WTC11 (cell line): ENCODE measurements at regions not wholly inside any gene's neighbourhood (a gene's known extent, or its start where the extent isn't known, plus 50 kb on each side); places are given as distances from the start of the nearest gene placed in this dataset.

Experiments
- ATAC-seq: fragments of 200-7000 bp; cut with Tn5 transposase; 2 replicates; pipeline ENCODE4 v1.10.0; 2021; ENCODE audit warnings: mild to moderate bottlenecking, moderate library complexity
- CTCF ChIA-PET: fragments of 300-600 bp; sonication (Branson Sonifier 250); formaldehyde crosslinking; loops from one replicate; lab custom pipeline; 2021; ENCODE audit warnings: antibody characterized with exemption; lab: Charles Lee
- POLR2A ChIA-PET: fragments of 350-600 bp; sonication (Branson Sonifier 250); formaldehyde crosslinking; loops from one replicate; lab custom pipeline; 2021; ENCODE audit warnings: antibody characterized with exemption; lab: Charles Lee
- DNase-seq: peaks from one replicate; pipeline ENCODE4 v3.0.0; 2021; ENCODE audit warnings: low spot score
- H3K27ac Mint-ChIP-seq: 2 replicates; pipeline ENCODE4 v1.8.0; 2021; ENCODE audit warnings: mixed read lengths
- H3K27me3 Mint-ChIP-seq: 2 replicates; pipeline ENCODE4 v1.8.0; 2021; ENCODE audit warnings: low read depth, mild to moderate bottlenecking, moderate library complexity, mixed read lengths
- H3K36me3 Mint-ChIP-seq: 2 replicates; pipeline ENCODE4 v1.8.0; 2021; ENCODE audit warnings: mixed read lengths
- H3K4me1 Mint-ChIP-seq: 2 replicates; pipeline ENCODE4 v1.8.0; 2022; ENCODE audit warnings: mixed read lengths
- H3K4me3 Mint-ChIP-seq: 2 replicates; pipeline ENCODE4 v1.8.0; 2021; ENCODE audit warnings: mild to moderate bottlenecking, moderate library complexity, mixed read lengths
- H3K9me3 Mint-ChIP-seq: 2 replicates; pipeline ENCODE4 v1.8.0; 2021; ENCODE audit warnings: mixed read lengths
- ATF1 ChIP-seq: sonication (generic); formaldehyde crosslinking; IDR thresholded peaks from 2 replicates; pipeline ENCODE4 v1.8.1; 2023; ENCODE audit warnings: mild to moderate bottlenecking, moderate library complexity, missing genetic modification reagents
- ELF4 ChIP-seq: sonication (generic); formaldehyde crosslinking; IDR thresholded peaks from 2 replicates; pipeline ENCODE4 v1.8.1; 2022; ENCODE audit warnings: low read depth, mild to moderate bottlenecking, moderate library complexity, missing genetic modification reagents
- ETV6 ChIP-seq: sonication (generic); formaldehyde crosslinking; IDR thresholded peaks from 2 replicates; pipeline ENCODE4 v1.8.1; 2022; ENCODE audit warnings: mild to moderate bottlenecking, missing genetic modification reagents
- FOXJ3 ChIP-seq: sonication (generic); formaldehyde crosslinking; IDR thresholded peaks from 2 replicates; pipeline ENCODE4 v1.9.0; 2021; ENCODE audit warnings: missing genetic modification reagents, mild to moderate bottlenecking, borderline replicate concordance
- HMGA2 ChIP-seq: fragments of 250-450 bp; sonication (Bioruptor Pico); IDR thresholded peaks from 2 replicates; pipeline ENCODE4 v1.4.0; 2021; ENCODE audit warnings: mild to moderate bottlenecking, moderate library complexity
- NFATC4 ChIP-seq: fragments of 250-450 bp; sonication (Bioruptor Pico); IDR thresholded peaks from 2 replicates; pipeline ENCODE4 v1.9.0; 2021; ENCODE audit warnings: mild to moderate bottlenecking
- NFYB ChIP-seq: sonication (generic); formaldehyde crosslinking; conservative IDR thresholded peaks from 2 replicates; pipeline ENCODE4 v1.8.0; 2022; ENCODE audit warnings: low read depth, missing genetic modification reagents
- PRRX2 ChIP-seq: fragments of 250-450 bp; sonication (Bioruptor Pico); IDR thresholded peaks from 2 replicates; pipeline ENCODE4 v1.8.0; 2021; ENCODE audit warnings: mild to moderate bottlenecking
- ZNF416 ChIP-seq: fragments of 250-450 bp; sonication (Bioruptor Pico); IDR thresholded peaks from 2 replicates; pipeline ENCODE4 v1.9.0; 2021; ENCODE audit warnings: mild to moderate bottlenecking, inconsistent platforms
- ZNF423 ChIP-seq: fragments of 250-450 bp; sonication (Bioruptor Pico); IDR thresholded peaks from 2 replicates; pipeline ENCODE4 v2.1.2; 2022; ENCODE audit warnings: mild to moderate bottlenecking, moderate library complexity
- ZNF671 ChIP-seq: fragments of 250-450 bp; sonication (Bioruptor Pico); IDR thresholded peaks from 2 replicates; pipeline ENCODE4 v1.8.0; 2021; ENCODE audit warnings: mild to moderate bottlenecking
- TF ChIP-seq, protein P1 (sequence below): sonication (generic); formaldehyde crosslinking; IDR thresholded peaks from 2 replicates; pipeline ENCODE4 v1.8.0; 2022; ENCODE audit warnings: mild to moderate bottlenecking, missing genetic modification reagents
- TF ChIP-seq, protein P2 (sequence below): sonication (generic); formaldehyde crosslinking; IDR thresholded peaks from 2 replicates; pipeline ENCODE4 v1.8.0; 2023; ENCODE audit warnings: missing genetic modification reagents
- TF ChIP-seq, protein P3 (sequence below): sonication (generic); formaldehyde crosslinking; IDR thresholded peaks from 2 replicates; pipeline ENCODE4 v1.8.1; 2023; ENCODE audit warnings: mild to moderate bottlenecking, missing genetic modification reagents, moderate library complexity
- TF ChIP-seq, protein P4 (sequence below): sonication (generic); formaldehyde crosslinking; IDR thresholded peaks from 2 replicates; pipeline ENCODE4 v1.8.0; 2022; ENCODE audit warnings: mild to moderate bottlenecking, missing genetic modification reagents
- TF ChIP-seq, protein P5 (sequence below): sonication (generic); formaldehyde crosslinking; IDR thresholded peaks from 2 replicates; pipeline ENCODE4 v1.8.1; 2023; ENCODE audit warnings: mild to moderate bottlenecking, missing genetic modification reagents, borderline replicate concordance
- TF ChIP-seq, protein P6 (sequence below): sonication (generic); formaldehyde crosslinking; conservative IDR thresholded peaks from 2 replicates; pipeline ENCODE4 v1.8.1; 2022; ENCODE audit warnings: mild to moderate bottlenecking, missing genetic modification reagents
- TF ChIP-seq, protein P7 (sequence below): fragments of 250-450 bp; sonication (Bioruptor Pico); IDR thresholded peaks from 2 replicates; pipeline ENCODE4 v1.9.0; 2021; ENCODE audit warnings: mild to moderate bottlenecking, borderline replicate concordance
- TF ChIP-seq, protein P8 (sequence below): sonication (generic); formaldehyde crosslinking; IDR thresholded peaks from 2 replicates; pipeline ENCODE4 v1.8.1; 2023; ENCODE audit warnings: mild to moderate bottlenecking, missing genetic modification reagents

DNA sequence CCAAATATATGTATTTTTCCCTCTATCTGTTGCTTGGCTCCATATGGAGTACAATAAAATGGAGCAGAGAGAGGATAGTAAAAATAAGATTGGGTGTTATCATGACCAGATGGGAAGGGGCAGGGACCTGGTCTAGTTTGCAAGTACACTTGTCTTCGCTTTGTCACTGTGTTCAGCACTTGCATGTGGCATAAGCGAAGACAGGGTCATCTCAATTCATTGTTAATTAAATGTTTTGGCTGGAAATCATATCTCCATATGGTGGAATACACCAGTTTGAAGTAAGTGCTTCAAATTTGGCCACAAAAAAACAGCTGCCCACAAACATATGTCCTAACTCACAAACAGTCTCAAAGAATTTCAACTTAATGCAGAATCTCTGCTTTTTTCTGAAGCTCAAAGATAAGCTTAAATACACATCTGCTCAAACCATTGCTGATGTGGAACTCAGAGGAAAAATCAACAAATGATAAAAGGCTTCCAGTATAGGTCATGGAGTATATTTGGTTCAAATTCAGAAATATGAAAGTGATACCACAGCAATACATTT is 865.4 kb downstream of the TLE4 start (continued):
- TF ChIP-seq, protein P1, sequence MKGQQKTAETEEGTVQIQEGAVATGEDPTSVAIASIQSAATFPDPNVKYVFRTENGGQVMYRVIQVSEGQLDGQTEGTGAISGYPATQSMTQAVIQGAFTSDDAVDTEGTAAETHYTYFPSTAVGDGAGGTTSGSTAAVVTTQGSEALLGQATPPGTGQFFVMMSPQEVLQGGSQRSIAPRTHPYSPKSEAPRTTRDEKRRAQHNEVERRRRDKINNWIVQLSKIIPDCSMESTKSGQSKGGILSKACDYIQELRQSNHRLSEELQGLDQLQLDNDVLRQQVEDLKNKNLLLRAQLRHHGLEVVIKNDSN (CRISPR knock-in tag) = no peak
- TF ChIP-seq, protein P2, sequence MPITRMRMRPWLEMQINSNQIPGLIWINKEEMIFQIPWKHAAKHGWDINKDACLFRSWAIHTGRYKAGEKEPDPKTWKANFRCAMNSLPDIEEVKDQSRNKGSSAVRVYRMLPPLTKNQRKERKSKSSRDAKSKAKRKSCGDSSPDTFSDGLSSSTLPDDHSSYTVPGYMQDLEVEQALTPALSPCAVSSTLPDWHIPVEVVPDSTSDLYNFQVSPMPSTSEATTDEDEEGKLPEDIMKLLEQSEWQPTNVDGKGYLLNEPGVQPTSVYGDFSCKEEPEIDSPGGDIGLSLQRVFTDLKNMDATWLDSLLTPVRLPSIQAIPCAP (CRISPR knock-in tag) = no peak
- TF ChIP-seq, protein P3, sequence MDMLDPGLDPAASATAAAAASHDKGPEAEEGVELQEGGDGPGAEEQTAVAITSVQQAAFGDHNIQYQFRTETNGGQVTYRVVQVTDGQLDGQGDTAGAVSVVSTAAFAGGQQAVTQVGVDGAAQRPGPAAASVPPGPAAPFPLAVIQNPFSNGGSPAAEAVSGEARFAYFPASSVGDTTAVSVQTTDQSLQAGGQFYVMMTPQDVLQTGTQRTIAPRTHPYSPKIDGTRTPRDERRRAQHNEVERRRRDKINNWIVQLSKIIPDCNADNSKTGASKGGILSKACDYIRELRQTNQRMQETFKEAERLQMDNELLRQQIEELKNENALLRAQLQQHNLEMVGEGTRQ (CRISPR knock-in tag) = no peak
- TF ChIP-seq PRRX2 = no peak

DNA sequence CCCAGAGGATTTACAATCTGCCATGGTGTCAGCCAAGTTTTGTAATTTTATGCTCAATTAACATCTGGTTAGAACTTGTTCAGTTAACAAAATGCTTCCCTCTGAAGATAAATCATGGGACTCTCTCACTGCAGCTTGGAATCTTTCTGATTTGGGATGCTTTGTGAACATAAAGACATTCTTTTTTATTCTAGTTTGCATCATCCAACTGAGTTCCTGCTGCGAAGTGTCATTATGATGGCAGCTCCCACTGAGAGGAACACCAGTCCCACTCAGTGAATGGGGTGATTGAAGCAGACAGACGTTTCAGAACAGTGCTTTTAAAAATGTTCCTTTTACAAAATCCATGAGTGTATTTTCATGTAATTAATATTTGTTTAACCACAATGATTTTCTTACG is 863.8 kb downstream of the TLE4 start:
- ChIA-PET CTCF (no interaction called here), POLR2A (no interaction called here)
- no peaks in the 10 kb centered on the region for H3K36me3 Mint-ChIP-seq
- H3K4me1 Mint-ChIP-seq = peaks cover 4% of the 10 kb centered on the region; the same call in 1 of the 2 replicates
- ATAC-seq = peak; percentile 24; the same call in 1 of the 2 replicates
- H3K9me3 Mint-ChIP-seq = 0 out of 2 replicates have a peak, but pooled peaks cover 1% of the 10 kb centered on the region
- no peaks in the 10 kb centered on the region for H3K27me3 Mint-ChIP-seq
- DNase-seq = no peak
- H3K27ac Mint-ChIP-seq = no peak overlapping the region
- no peak overlapping the region for H3K4me3 Mint-ChIP-seq
- TF ChIP-seq ELF4 = no peak
- no peak for TF ChIP-seq ZNF416 (CRISPR knock-in tag)
- no peak for TF ChIP-seq ATF1 (CRISPR knock-in tag)
- TF ChIP-seq, protein P4, sequence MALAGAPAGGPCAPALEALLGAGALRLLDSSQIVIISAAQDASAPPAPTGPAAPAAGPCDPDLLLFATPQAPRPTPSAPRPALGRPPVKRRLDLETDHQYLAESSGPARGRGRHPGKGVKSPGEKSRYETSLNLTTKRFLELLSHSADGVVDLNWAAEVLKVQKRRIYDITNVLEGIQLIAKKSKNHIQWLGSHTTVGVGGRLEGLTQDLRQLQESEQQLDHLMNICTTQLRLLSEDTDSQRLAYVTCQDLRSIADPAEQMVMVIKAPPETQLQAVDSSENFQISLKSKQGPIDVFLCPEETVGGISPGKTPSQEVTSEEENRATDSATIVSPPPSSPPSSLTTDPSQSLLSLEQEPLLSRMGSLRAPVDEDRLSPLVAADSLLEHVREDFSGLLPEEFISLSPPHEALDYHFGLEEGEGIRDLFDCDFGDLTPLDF (CRISPR knock-in tag) = no peak
- TF ChIP-seq ZNF423 (CRISPR knock-in tag) = no peak
- TF ChIP-seq, protein P5, sequence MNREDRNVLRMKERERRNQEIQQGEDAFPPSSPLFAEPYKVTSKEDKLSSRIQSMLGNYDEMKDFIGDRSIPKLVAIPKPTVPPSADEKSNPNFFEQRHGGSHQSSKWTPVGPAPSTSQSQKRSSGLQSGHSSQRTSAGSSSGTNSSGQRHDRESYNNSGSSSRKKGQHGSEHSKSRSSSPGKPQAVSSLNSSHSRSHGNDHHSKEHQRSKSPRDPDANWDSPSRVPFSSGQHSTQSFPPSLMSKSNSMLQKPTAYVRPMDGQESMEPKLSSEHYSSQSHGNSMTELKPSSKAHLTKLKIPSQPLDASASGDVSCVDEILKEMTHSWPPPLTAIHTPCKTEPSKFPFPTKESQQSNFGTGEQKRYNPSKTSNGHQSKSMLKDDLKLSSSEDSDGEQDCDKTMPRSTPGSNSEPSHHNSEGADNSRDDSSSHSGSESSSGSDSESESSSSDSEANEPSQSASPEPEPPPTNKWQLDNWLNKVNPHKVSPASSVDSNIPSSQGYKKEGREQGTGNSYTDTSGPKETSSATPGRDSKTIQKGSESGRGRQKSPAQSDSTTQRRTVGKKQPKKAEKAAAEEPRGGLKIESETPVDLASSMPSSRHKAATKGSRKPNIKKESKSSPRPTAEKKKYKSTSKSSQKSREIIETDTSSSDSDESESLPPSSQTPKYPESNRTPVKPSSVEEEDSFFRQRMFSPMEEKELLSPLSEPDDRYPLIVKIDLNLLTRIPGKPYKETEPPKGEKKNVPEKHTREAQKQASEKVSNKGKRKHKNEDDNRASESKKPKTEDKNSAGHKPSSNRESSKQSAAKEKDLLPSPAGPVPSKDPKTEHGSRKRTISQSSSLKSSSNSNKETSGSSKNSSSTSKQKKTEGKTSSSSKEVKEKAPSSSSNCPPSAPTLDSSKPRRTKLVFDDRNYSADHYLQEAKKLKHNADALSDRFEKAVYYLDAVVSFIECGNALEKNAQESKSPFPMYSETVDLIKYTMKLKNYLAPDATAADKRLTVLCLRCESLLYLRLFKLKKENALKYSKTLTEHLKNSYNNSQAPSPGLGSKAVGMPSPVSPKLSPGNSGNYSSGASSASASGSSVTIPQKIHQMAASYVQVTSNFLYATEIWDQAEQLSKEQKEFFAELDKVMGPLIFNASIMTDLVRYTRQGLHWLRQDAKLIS (CRISPR knock-in tag) = no peak
- TF ChIP-seq, protein P6, sequence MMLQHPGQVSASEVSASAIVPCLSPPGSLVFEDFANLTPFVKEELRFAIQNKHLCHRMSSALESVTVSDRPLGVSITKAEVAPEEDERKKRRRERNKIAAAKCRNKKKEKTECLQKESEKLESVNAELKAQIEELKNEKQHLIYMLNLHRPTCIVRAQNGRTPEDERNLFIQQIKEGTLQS (CRISPR knock-in tag) = no peak
- no peak for TF ChIP-seq HMGA2
- TF ChIP-seq ZNF671 = no peak
- TF ChIP-seq NFATC4 = no peak
- TF ChIP-seq, protein P7, sequence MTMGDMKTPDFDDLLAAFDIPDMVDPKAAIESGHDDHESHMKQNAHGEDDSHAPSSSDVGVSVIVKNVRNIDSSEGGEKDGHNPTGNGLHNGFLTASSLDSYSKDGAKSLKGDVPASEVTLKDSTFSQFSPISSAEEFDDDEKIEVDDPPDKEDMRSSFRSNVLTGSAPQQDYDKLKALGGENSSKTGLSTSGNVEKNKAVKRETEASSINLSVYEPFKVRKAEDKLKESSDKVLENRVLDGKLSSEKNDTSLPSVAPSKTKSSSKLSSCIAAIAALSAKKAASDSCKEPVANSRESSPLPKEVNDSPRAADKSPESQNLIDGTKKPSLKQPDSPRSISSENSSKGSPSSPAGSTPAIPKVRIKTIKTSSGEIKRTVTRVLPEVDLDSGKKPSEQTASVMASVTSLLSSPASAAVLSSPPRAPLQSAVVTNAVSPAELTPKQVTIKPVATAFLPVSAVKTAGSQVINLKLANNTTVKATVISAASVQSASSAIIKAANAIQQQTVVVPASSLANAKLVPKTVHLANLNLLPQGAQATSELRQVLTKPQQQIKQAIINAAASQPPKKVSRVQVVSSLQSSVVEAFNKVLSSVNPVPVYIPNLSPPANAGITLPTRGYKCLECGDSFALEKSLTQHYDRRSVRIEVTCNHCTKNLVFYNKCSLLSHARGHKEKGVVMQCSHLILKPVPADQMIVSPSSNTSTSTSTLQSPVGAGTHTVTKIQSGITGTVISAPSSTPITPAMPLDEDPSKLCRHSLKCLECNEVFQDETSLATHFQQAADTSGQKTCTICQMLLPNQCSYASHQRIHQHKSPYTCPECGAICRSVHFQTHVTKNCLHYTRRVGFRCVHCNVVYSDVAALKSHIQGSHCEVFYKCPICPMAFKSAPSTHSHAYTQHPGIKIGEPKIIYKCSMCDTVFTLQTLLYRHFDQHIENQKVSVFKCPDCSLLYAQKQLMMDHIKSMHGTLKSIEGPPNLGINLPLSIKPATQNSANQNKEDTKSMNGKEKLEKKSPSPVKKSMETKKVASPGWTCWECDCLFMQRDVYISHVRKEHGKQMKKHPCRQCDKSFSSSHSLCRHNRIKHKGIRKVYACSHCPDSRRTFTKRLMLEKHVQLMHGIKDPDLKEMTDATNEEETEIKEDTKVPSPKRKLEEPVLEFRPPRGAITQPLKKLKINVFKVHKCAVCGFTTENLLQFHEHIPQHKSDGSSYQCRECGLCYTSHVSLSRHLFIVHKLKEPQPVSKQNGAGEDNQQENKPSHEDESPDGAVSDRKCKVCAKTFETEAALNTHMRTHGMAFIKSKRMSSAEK (CRISPR knock-in tag) = no peak
- TF ChIP-seq ETV6 (CRISPR knock-in tag) = no peak
- no peak for TF ChIP-seq FOXJ3 (CRISPR knock-in tag)
- TF ChIP-seq NFYB (CRISPR knock-in tag) = no peak
- TF ChIP-seq, protein P8, sequence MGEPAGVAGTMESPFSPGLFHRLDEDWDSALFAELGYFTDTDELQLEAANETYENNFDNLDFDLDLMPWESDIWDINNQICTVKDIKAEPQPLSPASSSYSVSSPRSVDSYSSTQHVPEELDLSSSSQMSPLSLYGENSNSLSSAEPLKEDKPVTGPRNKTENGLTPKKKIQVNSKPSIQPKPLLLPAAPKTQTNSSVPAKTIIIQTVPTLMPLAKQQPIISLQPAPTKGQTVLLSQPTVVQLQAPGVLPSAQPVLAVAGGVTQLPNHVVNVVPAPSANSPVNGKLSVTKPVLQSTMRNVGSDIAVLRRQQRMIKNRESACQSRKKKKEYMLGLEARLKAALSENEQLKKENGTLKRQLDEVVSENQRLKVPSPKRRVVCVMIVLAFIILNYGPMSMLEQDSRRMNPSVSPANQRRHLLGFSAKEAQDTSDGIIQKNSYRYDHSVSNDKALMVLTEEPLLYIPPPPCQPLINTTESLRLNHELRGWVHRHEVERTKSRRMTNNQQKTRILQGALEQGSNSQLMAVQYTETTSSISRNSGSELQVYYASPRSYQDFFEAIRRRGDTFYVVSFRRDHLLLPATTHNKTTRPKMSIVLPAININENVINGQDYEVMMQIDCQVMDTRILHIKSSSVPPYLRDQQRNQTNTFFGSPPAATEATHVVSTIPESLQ (CRISPR knock-in tag) = no peak
